Neutrophil (primary cell): ENCODE measurements at regions not wholly inside any gene's neighbourhood (a gene's known extent, or its start where the extent isn't known, plus 50 kb on each side); places are given as distances from the start of the nearest gene placed in this dataset.

Source experiments
- H3K27ac ChIP-seq: fragments of 200-600 bp; sonication (generic); 2 replicates; pipeline ENCODE4 v1.5.1; 2016; ENCODE audit warnings: mild to moderate bottlenecking, moderate library complexity
- H3K27me3 ChIP-seq: fragments of 200-600 bp; sonication (generic); 2 replicates; pipeline ENCODE4 v1.6.0; 2016; ENCODE audit warnings: mild to moderate bottlenecking
- H3K36me3 ChIP-seq: fragments of 200-600 bp; sonication (generic); 2 replicates; pipeline ENCODE4 v1.5.1; 2017
- H3K4me1 ChIP-seq, 2 experiments: fragments of 200-600 bp in 1 of 2; sonication (generic) in 1 of 2; 1 replicate in 1 of 2; 2 replicates in 1 of 2; pipeline versions ENCODE4 v1.5.1 to v1.6.1; 2013 to 2016; ENCODE audit warnings: low read depth in 1 of 2, low read length in 1 of 2, mild to moderate bottlenecking in 1 of 2, moderate library complexity in 1 of 2; ENCODE audit not compliant: control insufficient read depth in 1 of 2, insufficient read depth in 1 of 2
- H3K4me3 ChIP-seq, 2 experiments: fragments of 200-600 bp in 1 of 2; sonication (generic) in 1 of 2; 1 replicate in 1 of 2; 2 replicates in 1 of 2; pipeline ENCODE4 v1.5.1; 2013 to 2016; ENCODE audit warnings: low read depth in 1 of 2, low read length in 1 of 2, mild to moderate bottlenecking in 1 of 2, moderate library complexity in 1 of 2
- H3K9me3 ChIP-seq: fragments of 200-600 bp; sonication (generic); 2 replicates; pipeline ENCODE4 v1.5.1; 2016
- CTCF ChIP-seq: fragments of 200-600 bp; sonication (generic); IDR thresholded peaks from 2 replicates; pipeline ENCODE4 v1.5.1; 2016; ENCODE audit warnings: antibody characterized with exemption

GRCh38 chr15:62437753-62438152, 272.7 kb upstream of the C2CD4B start:
- Histone ChIP-seq H3K27me3 (no peaks in the 10 kb centered on the region), H3K4me1 (no peaks in the 10 kb centered on the region)
- TF ChIP-seq CTCF = no peak

GRCh38 chr15:62439543-62440016, 274.5 kb upstream of the C2CD4B start:
- no peak for TF ChIP-seq CTCF
- no peak overlapping the region for H3K4me3 ChIP-seq

More at GRCh38 chr15:62437753-62438152, 272.7 kb upstream of the C2CD4B start:
- Histone ChIP-seq H3K36me3 (no peaks in the 10 kb centered on the region), H3K27ac (no peak overlapping the region), H3K9me3 (no peaks in the 10 kb centered on the region), H3K4me3 (no peak overlapping the region)

GRCh38 chr15:62440362-62441105, 275.4 kb upstream of the C2CD4B start:
- no peak for TF ChIP-seq CTCF
- Histone ChIP-seq H3K4me3 (no peak overlapping the region), H3K27ac (no peak overlapping the region), H3K4me1 (no peaks in the 10 kb centered on the region), H3K27me3 (no peaks in the 10 kb centered on the region), H3K36me3 (no peaks in the 10 kb centered on the region), H3K9me3 (no peaks in the 10 kb centered on the region)

More at GRCh38 chr15:62439543-62440016, 274.5 kb upstream of the C2CD4B start:
- H3K9me3 ChIP-seq = no peaks in the 10 kb centered on the region
- H3K36me3 ChIP-seq = no peaks in the 10 kb centered on the region
- no peaks in the 10 kb centered on the region for H3K4me1 ChIP-seq
- H3K27ac ChIP-seq = no peak overlapping the region
- no peaks in the 10 kb centered on the region for H3K27me3 ChIP-seq

GRCh38 chr15:62444104-62445022, 279.3 kb upstream of the C2CD4B start:
- Histone ChIP-seq H3K27ac (no peak overlapping the region), H3K27me3 (no peaks in the 10 kb centered on the region), H3K36me3 (no peaks in the 10 kb centered on the region), H3K4me1 (no peaks in the 10 kb centered on the region), H3K9me3 (no peaks in the 10 kb centered on the region), H3K4me3 (no peak overlapping the region)
- no peak for TF ChIP-seq CTCF

GRCh38 chr15:62445244-62445643, 280.2 kb upstream of the C2CD4B start:
- no peaks in the 10 kb centered on the region for H3K36me3 ChIP-seq
- H3K27me3 ChIP-seq = no peaks in the 10 kb centered on the region
- no peak overlapping the region for H3K4me3 ChIP-seq
- no peak overlapping the region for H3K27ac ChIP-seq
- H3K4me1 ChIP-seq = no peaks in the 10 kb centered on the region
- TF ChIP-seq CTCF = no peak
- no peaks in the 10 kb centered on the region for H3K9me3 ChIP-seq
